ENCODE measurements at regions not wholly inside any gene's neighbourhood (a gene's known extent, or its start where the extent isn't known, plus 50 kb on each side); places are given as distances from the start of the nearest gene placed in this dataset.

DNA sequence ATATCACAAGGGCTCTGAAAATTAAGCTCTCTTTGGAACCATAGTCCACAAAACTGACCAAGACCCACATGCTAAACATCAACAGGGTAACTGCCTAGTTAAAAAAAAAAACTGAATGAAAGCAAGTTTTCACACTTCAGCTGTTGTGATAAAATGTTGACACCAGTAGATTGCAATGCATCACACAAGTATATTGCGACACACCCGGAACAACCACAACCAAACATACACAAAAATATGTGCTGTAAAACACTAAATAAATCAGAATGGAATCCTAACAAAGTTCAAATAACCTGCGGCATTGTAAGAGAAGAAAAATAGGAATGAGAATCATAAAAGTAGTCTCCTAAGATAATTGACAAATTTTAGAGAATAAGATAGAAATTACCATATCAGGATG, 710.3 kb downstream of the AACS start:
- H2AK5ac ChIP-seq (ENCODE audit: low read depth, low read length): no peak overlapping the region
- no peak overlapping the region for H3K4me2 ChIP-seq (ENCODE audit: insufficient read depth in 1 of 2, low read depth in 2 of 2, low read length in 2 of 2)
- no peak overlapping the region for H2AFZ ChIP-seq (ENCODE audit: low read length)
- no peaks in the 10 kb centered on the region for H4K20me1 ChIP-seq (replicated peaks in 1 of 2; ENCODE audit: control insufficient read depth in 1 of 2, insufficient read depth in 2 of 2, low read length in 2 of 2)
- H3K36me3 ChIP-seq (ENCODE audit: control insufficient read depth in 2 of 4, insufficient read depth in 4 of 4, low read length in 3 of 4): no peaks in the 10 kb centered on the region
- H3K79me2 ChIP-seq (ENCODE audit: control insufficient read depth in 1 of 2, insufficient read depth in 2 of 2, low read length in 2 of 2): no peaks in the 10 kb centered on the region
- no peak for FAIRE-seq
- no peaks in the 10 kb centered on the region for H3K4me1 ChIP-seq (replicated peaks in 1 of 4; ENCODE audit: control insufficient read depth in 3 of 4, insufficient read depth in 4 of 4, low read length in 3 of 4)
- no peak overlapping the region for H3K4ac ChIP-seq (replicated peaks; ENCODE audit: insufficient read length, low read depth, low read length)
- H2BK120ac ChIP-seq (replicated peaks; ENCODE audit: low read depth, low read length): no peak overlapping the region
- WGBS, 2 experiments (ENCODE audit: extremely low coverage in 1 of 2, insufficient coverage in 1 of 2, insufficient read length in 1 of 2, insufficient replicate concordance in 2 of 2, low coverage in 1 of 2, low lambda C conversion rate in 2 of 2, missing lambda C conversion rate in 1 of 2): 92% methylated on average over 3 of the region's 3 CpGs; no CpG with 5 or more reads in 1 of the 2 experiments
- peaks cover 0 to 4% of the 10 kb centered on the region in 2 experiments; a peak in 1 of 4 replicates for H3K9me3 ChIP-seq (ENCODE audit: insufficient read depth in 2 of 2, low read depth in 1 of 2, low read length in 1 of 2)
- H2BK5ac ChIP-seq (ENCODE audit: low read depth, low read length): no peak overlapping the region
- no peak overlapping the region for H3K4me3 ChIP-seq (ENCODE audit: extremely low read depth in 1 of 4, insufficient read depth in 2 of 4, low read depth in 3 of 4, low read length in 4 of 4)
- DNase-seq (ENCODE audit: low read depth in 1 of 2, low spot score in 2 of 2): no peak
- H3K23ac ChIP-seq (ENCODE audit: insufficient read length): no peak overlapping the region
- ChIA-PET POLR2A (ENCODE audit: partially characterized antibody) (no interaction called here), CTCF (ENCODE audit: partially characterized antibody) (no interaction called here)
- no peaks in the 10 kb centered on the region for H3K23me2 ChIP-seq (ENCODE audit: low read depth, low read length)
- H3K27ac ChIP-seq (ENCODE audit: low read depth, low read length): no peak overlapping the region
- no peak overlapping the region for H4K5ac ChIP-seq (ENCODE audit: insufficient read length, low read depth, low read length)
- H3K27me3 ChIP-seq (replicated peaks in 1 of 4; ENCODE audit: control insufficient read depth in 3 of 4, extremely low read depth in 1 of 4, insufficient read depth in 3 of 4, low read length in 3 of 4): peaks cover 0 to 8% (median 0%) of the 10 kb centered on the region in 4 experiments; a peak in 4 of 7 replicates
- H3K9ac ChIP-seq (replicated peaks in 1 of 4; ENCODE audit: extremely low read depth in 1 of 4, low read depth in 3 of 4, low read length in 3 of 4): no peak overlapping the region
- no peak overlapping the region for H3K14ac ChIP-seq (ENCODE audit: insufficient read length)
- no peak overlapping the region for H2BK12ac ChIP-seq (ENCODE audit: low read depth, low read length)
- TF ChIP-seq CEBPB (IDR thresholded peaks at IDR 0.05; ENCODE audit: low read depth, low read length) (peak; percentile 48; the same call in 1 of the 2 replicates), RNF2 (IDR thresholded peaks at IDR 0.05; ENCODE audit: borderline replicate concordance, low read depth, low read length, missing control alignments, poor library complexity, severe bottlenecking) (no peak), NRF1 (IDR thresholded peaks at IDR 0.05; ENCODE audit: low read depth, low read length) (no peak)
- no peak overlapping the region for H3K18ac ChIP-seq (ENCODE audit: extremely low read depth, low read length)
- H4K91ac ChIP-seq (replicated peaks; ENCODE audit: insufficient read length, low read length): no peak overlapping the region
- no peaks in the 10 kb centered on the region for H3K79me1 ChIP-seq (ENCODE audit: low read depth, low read length)
- no peak overlapping the region for H2BK20ac ChIP-seq (ENCODE audit: low read length)
- H2BK15ac ChIP-seq (ENCODE audit: low read length): no peak overlapping the region
- no peak overlapping the region for H3K56ac ChIP-seq (replicated peaks; ENCODE audit: insufficient read length, low read depth, low read length)
- no peak overlapping the region for H4K8ac ChIP-seq (ENCODE audit: extremely low read depth, insufficient read depth, low read length)
